COLO668 (cell line): ENCODE measurements at regions not wholly inside any gene's neighbourhood (a gene's known extent, or its start where the extent isn't known, plus 50 kb on each side); places are given as distances from the start of the nearest gene placed in this dataset.

Source experiments
- DNase-seq: peaks from one replicate; lab custom pipeline; 2025; ENCODE audit not compliant: unreplicated experiment; lab: John Stamatoyannopoulos, UW

DNA sequence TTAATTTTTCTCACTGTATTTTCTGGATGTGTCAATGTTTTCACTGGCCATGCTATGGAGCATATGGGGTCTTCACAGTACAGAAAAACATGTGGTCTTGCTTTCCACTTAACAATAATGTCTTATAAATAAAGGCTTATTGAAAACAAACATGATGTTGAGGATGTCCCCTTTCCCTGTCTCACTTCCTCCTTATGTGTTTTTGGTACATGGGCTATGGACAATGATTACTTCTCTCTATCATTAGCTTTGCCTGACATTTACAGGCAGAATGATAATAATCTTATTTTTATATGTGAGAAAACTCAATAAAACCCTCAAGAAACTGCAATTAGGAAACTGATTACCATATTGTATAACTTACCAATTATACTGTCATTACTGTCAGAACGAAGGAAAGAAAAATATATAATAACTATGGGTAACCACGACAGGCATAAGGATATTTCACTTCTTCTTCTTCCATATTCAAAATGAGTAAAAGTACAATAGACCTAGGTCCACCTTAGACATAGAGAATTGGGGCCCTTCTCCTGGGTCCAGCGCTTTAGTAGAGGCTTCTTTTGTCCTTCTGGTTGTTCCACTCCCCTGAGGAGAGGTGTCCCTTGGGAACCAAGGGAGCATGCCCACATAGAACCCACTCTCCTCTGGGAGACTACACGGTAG, 375.0 kb downstream of the MAN2A1 start:
- DNase-seq = no peak

DNA sequence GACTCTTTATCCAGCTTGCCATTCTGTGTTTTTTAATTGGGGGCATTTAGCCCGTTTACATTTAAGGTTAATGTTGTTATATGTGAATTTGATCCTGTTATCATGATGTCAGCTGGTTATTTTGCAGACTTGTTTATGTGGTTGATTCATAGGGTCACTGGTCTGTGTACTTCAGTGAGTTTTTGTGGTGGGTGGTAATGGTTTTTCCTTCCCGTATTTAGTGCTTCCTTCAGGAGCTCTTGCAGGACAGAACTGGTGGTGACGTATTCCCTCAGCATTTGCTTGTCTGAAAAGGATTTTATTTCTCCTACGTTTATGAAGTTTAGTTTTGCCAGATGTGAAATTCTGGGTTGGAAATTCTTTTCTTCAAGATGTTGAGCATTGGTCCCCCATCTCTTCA, 381.1 kb downstream of the MAN2A1 start:
- no peak for DNase-seq

GRCh38 chr5:110072651-110073050, 382.9 kb downstream of the MAN2A1 start:
- DNase-seq = no peak

DNA sequence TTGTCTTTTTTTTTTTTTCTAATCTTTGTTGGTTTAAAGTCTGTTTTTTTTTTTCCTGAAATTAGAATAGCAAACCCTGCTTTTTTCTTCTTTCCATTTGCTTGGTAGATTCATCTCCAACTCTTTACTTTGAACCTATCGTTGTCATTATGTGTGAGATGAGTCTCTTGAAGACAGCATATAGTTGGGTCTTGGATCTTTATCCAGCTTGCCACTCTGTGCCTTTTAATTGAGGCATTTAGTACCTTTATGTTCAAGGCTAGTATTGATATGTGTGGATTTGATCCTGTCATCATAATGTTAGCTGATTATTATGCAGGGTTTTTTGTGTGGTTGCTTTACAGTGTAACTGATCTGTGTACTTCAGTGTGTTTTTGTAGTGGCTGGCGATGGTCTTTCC, 383.8 kb downstream of the MAN2A1 start:
- no peak for DNase-seq

GRCh38 chr5:110075656-110076055, 385.9 kb downstream of the MAN2A1 start:
- DNase-seq = no peak

- no peak for DNase-seq
Measured at GRCh38 chr5:110077147-110077546, 387.4 kb downstream of the MAN2A1 start.

GRCh38 chr5:110082194-110082593, 392.5 kb downstream of the MAN2A1 start:
- DNase-seq = no peak

- no peak for DNase-seq
Measured at GRCh38 chr5:110082863-110083262, 393.1 kb downstream of the MAN2A1 start.

DNA sequence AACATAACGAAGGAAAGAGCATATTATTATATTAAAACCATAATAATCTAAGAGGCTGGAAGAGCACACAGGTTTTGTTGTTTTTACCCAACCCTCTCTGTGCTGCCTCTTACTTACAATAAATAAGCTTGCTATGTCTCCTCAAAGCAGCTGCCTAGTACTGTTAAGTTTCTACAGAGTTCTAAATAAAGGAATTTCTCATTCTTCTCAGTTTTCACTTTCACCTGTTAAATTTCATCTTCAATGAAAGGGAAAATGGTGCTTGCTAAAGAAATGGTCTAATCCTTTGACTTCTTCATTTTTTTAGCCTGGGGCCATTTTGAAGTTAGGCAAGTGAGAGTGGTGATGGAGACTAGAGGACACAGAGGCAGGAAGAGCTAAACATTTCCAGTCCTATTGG, 396.1 kb downstream of the MAN2A1 start:
- DNase-seq = no peak

DNA sequence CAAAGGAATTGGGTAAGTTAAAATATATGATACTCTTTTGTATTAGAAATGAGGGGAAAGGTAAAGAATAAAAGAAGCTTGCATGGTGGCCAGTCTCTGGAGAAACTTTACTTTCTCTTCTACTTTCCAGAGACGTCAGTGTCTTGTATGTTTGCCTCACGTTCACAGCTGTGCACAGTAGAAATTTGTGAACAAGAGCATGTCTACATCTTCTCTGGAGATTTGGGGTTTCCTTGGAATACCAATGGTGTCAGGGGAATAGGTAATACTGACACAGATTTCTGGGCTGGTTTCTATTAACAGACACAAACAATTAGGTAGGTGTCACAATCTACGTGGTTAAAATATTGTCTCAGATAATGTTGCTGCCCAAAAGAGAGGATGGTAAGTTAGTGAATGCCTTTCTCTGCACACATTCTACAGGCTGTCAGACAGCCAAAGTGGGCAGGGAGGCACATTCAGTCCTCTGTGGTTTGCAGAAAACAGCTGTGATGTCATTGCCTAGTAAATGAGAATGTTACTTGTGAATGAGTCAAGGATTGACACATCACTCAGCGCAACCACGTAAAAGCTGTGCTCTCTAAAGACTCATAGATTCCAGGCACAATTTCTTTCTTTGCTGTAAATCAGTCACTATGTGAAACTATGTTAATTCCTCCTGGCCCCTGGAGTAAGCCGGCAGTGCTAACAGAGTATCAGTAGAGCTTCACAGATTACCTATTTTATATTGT, 397.1 kb downstream of the MAN2A1 start:
- no peak for DNase-seq

DNA sequence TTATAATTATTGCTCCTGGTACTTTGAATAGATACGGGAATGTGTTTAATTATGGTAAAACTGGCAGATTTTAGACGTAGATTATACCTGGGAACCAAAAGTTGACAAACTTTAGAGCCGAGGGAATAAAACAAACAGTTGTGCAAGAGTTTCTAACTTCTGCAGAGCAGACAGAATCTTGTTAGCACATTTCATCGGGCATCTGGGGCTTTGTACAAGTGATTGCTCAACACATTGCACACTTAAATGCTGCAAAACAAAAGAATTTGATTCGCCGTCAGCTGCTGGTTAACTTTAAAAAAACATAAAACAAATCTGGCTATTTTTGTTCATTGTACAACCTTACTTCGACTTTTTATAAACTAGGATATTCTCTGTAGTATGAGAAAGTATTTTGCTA, 398.1 kb downstream of the MAN2A1 start:
- no peak for DNase-seq

GRCh38 chr5:110088676-110089436, 399.1 kb downstream of the MAN2A1 start:
- no peak for DNase-seq

DNA sequence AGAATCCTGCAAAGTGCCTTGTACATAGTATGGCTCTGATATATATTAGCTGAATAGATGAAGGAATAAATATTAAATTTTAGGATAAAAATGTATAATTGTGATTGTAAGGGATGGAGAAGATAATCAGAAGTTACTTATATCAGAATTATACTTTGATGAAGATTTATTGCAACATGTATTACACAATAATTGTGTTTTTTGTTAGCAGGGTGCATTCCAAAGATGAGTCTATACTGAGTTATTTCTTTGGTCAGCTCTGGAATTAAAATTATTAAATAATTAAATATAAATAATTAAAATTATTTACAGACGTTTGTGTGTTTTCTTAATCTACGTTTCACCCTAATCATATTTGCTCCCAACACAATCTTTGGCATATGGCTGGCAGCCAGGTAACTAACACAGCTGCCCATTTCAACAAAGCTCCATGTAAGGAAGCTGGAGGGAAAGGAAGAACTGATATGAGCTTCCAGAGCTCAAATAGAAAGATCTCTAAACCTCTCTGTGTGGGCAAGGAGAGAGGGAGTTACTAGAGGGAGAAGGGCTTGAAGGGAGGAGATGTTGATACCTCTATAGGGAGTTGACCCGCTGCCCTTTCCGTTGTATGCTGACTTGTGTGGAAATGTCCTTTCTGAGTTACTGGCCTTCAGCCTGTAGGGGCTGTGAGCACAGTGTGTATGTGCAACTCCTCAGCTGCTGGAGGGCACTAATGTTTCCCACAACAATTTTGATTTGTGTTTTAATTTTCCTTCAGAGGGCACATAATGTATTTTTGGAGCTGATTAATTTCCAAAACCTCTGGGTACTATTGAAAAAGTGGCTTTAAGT, 403.4 kb downstream of the MAN2A1 start:
- DNase-seq = no peak

GRCh38 chr5:110094109-110094508, 404.4 kb downstream of the MAN2A1 start:
- DNase-seq = no peak

DNA sequence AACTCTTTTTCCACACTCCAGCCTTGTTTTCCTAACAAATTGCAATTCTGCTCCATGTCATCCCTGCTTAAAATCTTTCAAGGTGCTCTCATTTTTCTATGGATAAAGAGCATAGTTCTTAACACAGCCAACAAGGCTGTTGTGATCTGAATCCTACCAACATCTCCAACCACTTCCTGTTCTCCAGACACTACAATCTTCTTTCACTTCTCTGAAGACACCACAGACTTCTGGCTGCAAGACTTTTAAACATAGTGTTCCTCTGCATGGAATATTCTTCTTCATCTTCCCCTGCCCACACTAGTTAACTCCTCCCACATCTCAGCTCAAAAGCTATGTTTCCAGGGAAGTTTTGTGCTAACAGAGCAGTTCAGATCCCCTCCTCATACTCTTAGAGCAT, 404.8 kb downstream of the MAN2A1 start:
- no peak for DNase-seq

GRCh38 chr5:110096419-110096818, 406.7 kb downstream of the MAN2A1 start:
- DNase-seq = no peak

DNA sequence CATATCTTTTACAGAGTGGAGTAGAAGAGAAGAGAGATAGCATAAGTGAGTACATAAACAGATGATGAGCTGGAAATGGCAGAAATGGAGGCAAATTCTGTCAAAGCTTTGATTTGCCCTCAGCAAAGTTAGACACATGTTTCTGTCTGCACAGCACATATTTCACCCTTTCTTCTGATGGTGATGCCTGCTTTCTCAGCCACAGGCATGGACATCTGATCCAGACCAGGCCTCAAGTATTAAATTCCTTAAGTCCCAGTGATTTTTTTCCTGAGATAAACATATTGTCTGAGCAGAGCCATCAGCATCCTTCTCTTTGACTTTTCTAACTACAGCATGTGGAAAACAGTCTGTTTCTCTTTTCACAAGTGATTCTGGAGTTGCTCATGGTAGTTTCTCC, 409.8 kb downstream of the MAN2A1 start:
- DNase-seq = no peak

DNA sequence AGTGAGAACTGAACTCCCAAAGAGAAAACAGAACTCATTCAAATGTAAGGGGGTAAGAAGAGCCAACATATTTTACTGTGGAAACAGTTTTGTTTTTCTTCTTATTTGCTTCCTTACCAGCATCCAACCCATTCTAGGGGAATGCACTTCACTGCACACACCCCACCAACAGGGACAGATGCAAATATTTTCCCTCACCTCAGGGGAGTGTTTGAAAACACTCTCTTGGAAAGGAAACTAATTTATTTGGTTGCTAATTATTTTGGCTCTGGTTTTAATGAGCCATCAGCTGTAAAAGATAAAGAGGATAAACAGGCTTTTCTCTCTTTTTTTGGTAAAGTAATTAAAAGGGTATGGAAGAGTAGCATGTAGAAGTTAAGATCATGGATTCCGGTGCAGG, 413.4 kb downstream of the MAN2A1 start:
- DNase-seq = no peak

GRCh38 chr5:110104060-110104725, 414.5 kb downstream of the MAN2A1 start:
- DNase-seq = no peak

DNA sequence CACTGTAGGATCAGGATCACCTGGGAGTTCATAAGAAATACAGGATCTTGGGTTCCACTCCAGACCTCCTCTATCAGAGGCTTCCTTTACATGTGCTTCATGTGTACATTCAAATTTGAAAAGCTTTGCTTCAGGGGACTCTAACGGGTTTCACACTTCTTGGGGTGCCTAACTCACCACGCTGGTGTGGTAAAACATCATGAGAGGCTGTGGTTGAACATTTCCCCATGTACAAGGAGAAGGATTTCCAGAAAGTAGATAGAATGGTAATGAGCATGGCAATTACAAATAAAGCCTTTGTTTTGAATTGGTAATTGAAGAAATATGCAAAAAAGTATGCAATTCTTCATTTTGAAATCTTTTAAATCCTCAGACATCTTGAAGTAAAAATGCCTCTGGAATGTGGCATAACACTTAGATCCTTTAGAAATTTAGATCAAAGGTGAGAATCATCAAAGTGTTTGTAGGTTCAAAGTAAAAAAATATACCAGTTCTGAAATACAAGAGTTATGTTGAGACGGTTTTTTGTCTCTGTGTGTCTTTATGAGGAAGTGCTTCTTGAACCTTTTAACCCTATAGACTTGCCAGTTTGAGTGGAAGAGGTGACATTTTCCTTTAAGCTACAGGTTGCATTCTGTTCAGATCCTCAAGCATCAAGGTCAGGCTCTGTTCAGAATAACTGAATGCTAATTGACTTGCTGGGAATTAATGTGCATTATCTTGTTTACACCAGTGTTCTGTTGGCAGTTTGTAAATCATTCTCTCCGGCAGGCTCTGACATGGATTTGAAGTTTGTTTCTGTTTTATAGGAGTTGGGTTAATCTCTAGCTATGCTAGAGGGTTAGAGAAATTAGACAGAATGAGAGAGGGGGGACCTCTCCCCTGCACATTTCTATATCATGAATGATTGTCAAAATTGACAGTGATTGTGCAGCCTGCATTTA, 415.3 kb downstream of the MAN2A1 start:
- no peak for DNase-seq
